Caco-2 (cell line): ENCODE measurements at regions not wholly inside any gene's neighbourhood (a gene's known extent, or its start where the extent isn't known, plus 50 kb on each side); places are given as distances from the start of the nearest gene placed in this dataset.

Experiments used
- BruUV-seq: library from RNA; stranded (reverse); fragments of 400-500 nt; replicated peaks from 2 replicates; lab custom pipeline; 2021; lab: Mats Ljungman, UMichigan
- CTCF ChIA-PET: fragments of 300-600 bp; sonication (Branson Sonifier 250); formaldehyde crosslinking; loops from one replicate; lab custom pipeline; 2022; ENCODE audit warnings: antibody characterized with exemption; lab: Charles Lee
- POLR2A ChIA-PET: fragments of 300-600 bp; sonication (Branson Sonifier 250); formaldehyde crosslinking; loops from one replicate; lab custom pipeline; 2022; ENCODE audit warnings: antibody characterized with exemption; lab: Charles Lee
- DNase-seq, 2 experiments: peaks; one replicate each; pipeline versions ENCODE4 v3.0.0 to v3.0.0-alpha.2; 2020 to 2022
- H3K27me3 ChIP-seq: replicated peaks from 2 replicates; pipeline ENCODE4 v1.6.0; 2011; ENCODE audit warnings: low read length; ENCODE audit not compliant: control insufficient read depth, insufficient read depth
- H3K36me3 ChIP-seq: 2 replicates; pipeline ENCODE4 v1.5.1; 2011; ENCODE audit warnings: low read length; ENCODE audit not compliant: control insufficient read depth, insufficient read depth
- H3K4me1 ChIP-seq: fragments of 250-450 bp; sonication (Bioruptor Pico); 2 replicates; pipeline ENCODE4 v1.5.1; 2020; ENCODE audit warnings: mild to moderate bottlenecking
- H3K4me3 ChIP-seq: 2 replicates; pipeline ENCODE4 v1.5.1; 2011; ENCODE audit warnings: low read depth, mild to moderate bottlenecking, control low read depth, low read length
- H3K9me3 ChIP-seq: fragments of 250-450 bp; sonication (Bioruptor Pico); 2 replicates; pipeline ENCODE4 v1.5.1; 2020; ENCODE audit warnings: mild to moderate bottlenecking, moderate library complexity
- H3K27ac Mint-ChIP-seq: one replicate; pipeline ENCODE4 v1.8.0; 2022; ENCODE audit warnings: mixed read lengths; ENCODE audit not compliant: unreplicated experiment
- H3K27me3 Mint-ChIP-seq: one replicate; pipeline ENCODE4 v1.8.0; 2022; ENCODE audit warnings: mixed read lengths; ENCODE audit not compliant: insufficient read depth, unreplicated experiment
- H3K36me3 Mint-ChIP-seq: one replicate; pipeline ENCODE4 v1.8.0; 2022; ENCODE audit warnings: mild to moderate bottlenecking, mixed read lengths; ENCODE audit not compliant: insufficient read depth, unreplicated experiment
- H3K4me1 Mint-ChIP-seq: one replicate; pipeline ENCODE4 v1.8.0; 2022; ENCODE audit warnings: low read depth, mixed read lengths; ENCODE audit not compliant: unreplicated experiment
- H3K4me3 Mint-ChIP-seq: one replicate; pipeline ENCODE4 v1.8.0; 2022; ENCODE audit warnings: mild to moderate bottlenecking, moderate library complexity, mixed read lengths; ENCODE audit not compliant: unreplicated experiment
- H3K9me3 Mint-ChIP-seq: one replicate; pipeline ENCODE4 v1.8.0; 2022; ENCODE audit warnings: mixed read lengths; ENCODE audit not compliant: unreplicated experiment
- intact Hi-C: fragments of 100-400 bp; cut with micrococcal nuclease; formaldehyde crosslinking; loops from one replicate; pipeline ENCODE4 v1.10.0; 2022; ENCODE audit not compliant: unreplicated experiment
- TF ChIP-seq, protein P1 (sequence below), 2 experiments: fragments of 200-600 bp in 1 of 2; IDR thresholded peaks; 1 replicate in 1 of 2; 2 replicates in 1 of 2; pipeline versions ENCODE4 v1.5.1 to v1.8.0; 2011 to 2022; ENCODE audit warnings: antibody characterized with exemption in 1 of 2, control low read depth in 1 of 2, inconsistent platforms in 1 of 2, low read depth in 1 of 2, low read length in 1 of 2, mild to moderate bottlenecking in 1 of 2, moderate library complexity in 1 of 2; ENCODE audit not compliant: insufficient read depth in 1 of 2, severe bottlenecking in 1 of 2, unreplicated experiment in 1 of 2

DNA sequence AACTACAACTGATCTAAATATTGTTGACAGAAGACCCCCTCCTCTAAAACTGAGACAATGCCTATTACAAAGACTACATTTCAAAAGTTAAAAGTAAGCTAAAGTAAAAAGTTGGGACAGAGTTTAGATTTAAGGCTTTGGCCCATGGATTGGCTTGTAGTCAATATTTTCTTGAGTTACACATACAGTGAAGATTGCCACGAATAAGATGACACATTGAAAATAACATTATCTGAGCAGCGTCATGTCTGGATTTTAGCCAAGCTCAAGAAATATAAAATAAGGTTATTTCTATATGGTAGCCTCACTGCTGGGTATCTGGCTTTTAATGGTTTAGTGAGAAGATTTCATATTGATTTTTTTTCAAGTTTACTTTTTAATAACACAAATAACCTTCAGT is 266.2 kb upstream of the LDB2 start:
- Mint-ChIP-seq H3K36me3 (no peaks in the 10 kb centered on the region), H3K9me3 (no peaks in the 10 kb centered on the region), H3K27ac (no peak overlapping the region), H3K4me3 (no peak overlapping the region), H3K27me3 (no peaks in the 10 kb centered on the region), H3K4me1 (no peaks in the 10 kb centered on the region)
- no peak for DNase-seq
- BruUV-seq = no TSS peak
- intact Hi-C loops = no loop called here
- no peak overlapping the region for H3K4me3 ChIP-seq
- TF ChIP-seq, protein P1, sequence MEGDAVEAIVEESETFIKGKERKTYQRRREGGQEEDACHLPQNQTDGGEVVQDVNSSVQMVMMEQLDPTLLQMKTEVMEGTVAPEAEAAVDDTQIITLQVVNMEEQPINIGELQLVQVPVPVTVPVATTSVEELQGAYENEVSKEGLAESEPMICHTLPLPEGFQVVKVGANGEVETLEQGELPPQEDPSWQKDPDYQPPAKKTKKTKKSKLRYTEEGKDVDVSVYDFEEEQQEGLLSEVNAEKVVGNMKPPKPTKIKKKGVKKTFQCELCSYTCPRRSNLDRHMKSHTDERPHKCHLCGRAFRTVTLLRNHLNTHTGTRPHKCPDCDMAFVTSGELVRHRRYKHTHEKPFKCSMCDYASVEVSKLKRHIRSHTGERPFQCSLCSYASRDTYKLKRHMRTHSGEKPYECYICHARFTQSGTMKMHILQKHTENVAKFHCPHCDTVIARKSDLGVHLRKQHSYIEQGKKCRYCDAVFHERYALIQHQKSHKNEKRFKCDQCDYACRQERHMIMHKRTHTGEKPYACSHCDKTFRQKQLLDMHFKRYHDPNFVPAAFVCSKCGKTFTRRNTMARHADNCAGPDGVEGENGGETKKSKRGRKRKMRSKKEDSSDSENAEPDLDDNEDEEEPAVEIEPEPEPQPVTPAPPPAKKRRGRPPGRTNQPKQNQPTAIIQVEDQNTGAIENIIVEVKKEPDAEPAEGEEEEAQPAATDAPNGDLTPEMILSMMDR (IDR thresholded peaks at IDR 0.05; ENCODE audit: insufficient read depth in 1 of 2, low read depth in 1 of 2, low read length in 1 of 2, severe bottlenecking in 1 of 2, unreplicated experiment in 1 of 2) = no peak
- ChIA-PET POLR2A (interaction anchor here (0.6 kb wide), 1 partner anchor 159 kb away, joined by 3 read pairs; no protein-coding TSS in a partner anchor), CTCF (interaction anchor here (0.6 kb wide), 1 partner anchor 10 kb away, joined by 6 read pairs; no protein-coding TSS in a partner anchor)
- no peaks in the 10 kb centered on the region for H3K27me3 ChIP-seq
- no peaks in the 10 kb centered on the region for H3K36me3 ChIP-seq
- no peaks in the 10 kb centered on the region for H3K9me3 ChIP-seq
- H3K4me1 ChIP-seq = no peaks in the 10 kb centered on the region

DNA sequence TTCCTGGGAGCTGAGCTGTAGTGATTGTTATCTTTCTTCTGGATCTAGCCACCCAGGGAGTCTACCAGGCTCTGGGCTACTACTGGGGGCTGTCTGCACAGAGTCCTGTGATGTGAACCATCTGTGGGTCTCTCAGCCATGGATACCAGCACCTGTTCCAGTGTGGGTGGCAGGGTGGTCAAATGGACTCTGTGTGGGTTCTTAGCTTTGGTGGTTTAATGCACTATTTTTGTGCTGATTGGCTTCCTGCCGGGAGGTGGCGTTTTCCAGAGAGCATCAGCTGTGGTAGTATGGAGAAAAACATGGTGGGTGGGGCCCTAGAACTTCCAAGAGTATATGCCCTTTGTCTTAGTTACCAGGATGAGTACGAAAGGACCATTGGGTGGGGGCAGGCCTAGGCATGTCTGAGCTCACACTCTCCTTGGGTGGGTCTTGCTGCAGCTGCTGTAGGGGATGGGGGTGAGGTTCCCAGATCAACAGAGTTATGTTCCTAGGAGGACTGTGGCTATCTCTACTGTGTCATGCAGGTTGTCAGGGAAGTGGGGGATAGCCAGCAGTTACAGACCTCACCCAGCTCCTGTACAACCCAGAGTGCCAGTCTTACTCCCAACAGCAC is 264.8 kb upstream of the LDB2 start:
- no peaks in the 10 kb centered on the region for H3K36me3 ChIP-seq
- TF ChIP-seq, protein P1 (IDR thresholded peaks at IDR 0.05; ENCODE audit: insufficient read depth in 1 of 2, low read depth in 1 of 2, low read length in 1 of 2, severe bottlenecking in 1 of 2, unreplicated experiment in 1 of 2) = no peak
- no peak overlapping the region for H3K27ac Mint-ChIP-seq
- no peaks in the 10 kb centered on the region for H3K27me3 ChIP-seq
- no peaks in the 10 kb centered on the region for H3K36me3 Mint-ChIP-seq
- POLR2A ChIA-PET = no interaction called here
- peaks cover 3% of the 10 kb centered on the region for H3K27me3 Mint-ChIP-seq
- no peaks in the 10 kb centered on the region for H3K9me3 ChIP-seq
- no peak overlapping the region for H3K4me3 Mint-ChIP-seq
- no peak overlapping the region for H3K4me3 ChIP-seq
- no TSS peak for BruUV-seq
- no peaks in the 10 kb centered on the region for H3K9me3 Mint-ChIP-seq
- CTCF ChIA-PET = no interaction called here
- DNase-seq = no peak
- intact Hi-C loops = no loop called here
- no peaks in the 10 kb centered on the region for H3K4me1 Mint-ChIP-seq
- no peaks in the 10 kb centered on the region for H3K4me1 ChIP-seq

DNA sequence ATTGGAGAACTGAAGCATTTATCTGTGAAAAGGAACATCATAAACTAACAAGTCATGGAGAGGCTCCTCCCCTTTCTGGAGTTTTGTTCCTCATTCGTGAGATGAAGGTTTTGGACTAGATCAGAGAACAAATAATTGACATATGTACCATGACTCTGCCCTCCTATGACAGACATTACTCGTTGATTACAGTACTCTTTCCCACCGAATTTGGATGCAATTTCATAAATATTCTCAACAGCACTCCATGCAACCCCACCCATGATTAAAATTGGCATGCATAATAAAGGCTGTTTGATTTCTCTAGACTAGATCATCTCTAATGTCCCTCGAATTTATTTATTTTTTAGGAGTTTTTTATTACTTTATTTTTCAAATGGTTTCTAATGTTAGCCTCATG is 258.9 kb upstream of the LDB2 start:
- H3K27ac Mint-ChIP-seq = no peak overlapping the region
- H3K9me3 Mint-ChIP-seq = peaks cover 7% of the 10 kb centered on the region
- H3K27me3 ChIP-seq = no peaks in the 10 kb centered on the region
- POLR2A ChIA-PET = no interaction called here
- intact Hi-C loops = no loop called here
- H3K36me3 Mint-ChIP-seq = no peaks in the 10 kb centered on the region
- H3K4me3 Mint-ChIP-seq = no peak overlapping the region
- no TSS peak for BruUV-seq
- DNase-seq = no peak
- H3K27me3 Mint-ChIP-seq = peaks cover 3% of the 10 kb centered on the region
- H3K36me3 ChIP-seq = no peaks in the 10 kb centered on the region
- no peaks in the 10 kb centered on the region for H3K4me1 ChIP-seq
- CTCF ChIA-PET = no interaction called here
- TF ChIP-seq, protein P1 (IDR thresholded peaks at IDR 0.05; ENCODE audit: insufficient read depth in 1 of 2, low read depth in 1 of 2, low read length in 1 of 2, severe bottlenecking in 1 of 2, unreplicated experiment in 1 of 2) = no peak
- H3K9me3 ChIP-seq = no peaks in the 10 kb centered on the region
- no peak overlapping the region for H3K4me3 ChIP-seq
- no peaks in the 10 kb centered on the region for H3K4me1 Mint-ChIP-seq
